ENCODE measurements at regions not wholly inside any gene's neighbourhood (a gene's known extent, or its start where the extent isn't known, plus 50 kb on each side); places are given as distances from the start of the nearest gene placed in this dataset.

- no peak for TF ChIP-seq CTCF (IDR thresholded peaks at IDR 0.05; ENCODE audit: insufficient read depth, low read length)
- TF ChIP-seq GABPA (IDR thresholded peaks at IDR 0.05; ENCODE audit: low read depth): no peak
- TF ChIP-seq SPI1 (IDR thresholded peaks at IDR 0.05; ENCODE audit: borderline replicate concordance, low read depth): no peak
- no peak for TF ChIP-seq POLR2AphosphoS5 (IDR thresholded peaks at IDR 0.05; ENCODE audit: low read depth)
- TF ChIP-seq REST (IDR thresholded peaks at IDR 0.05; ENCODE audit: insufficient replicate concordance, low read depth): no peak
- no peak overlapping the region for H3K27ac ChIP-seq (replicated peaks)
- DNase-seq (ENCODE audit: low read depth in 1 of 2, low spot score in 1 of 2): no peak
- no peak overlapping the region for H3K4me3 ChIP-seq (replicated peaks; ENCODE audit: insufficient read depth, low read length)
- no peaks in the 10 kb centered on the region for H3K27me3 ChIP-seq (ENCODE audit: insufficient read depth, poor library complexity, severe bottlenecking)
Measured at GRCh38 chr13:19085876-19086275, 95.7 kb downstream of the TUBA3C start.

GRCh38 chr13:19085258-19085657, 96.4 kb downstream of the TUBA3C start:
- DNase-seq (ENCODE audit: low read depth in 1 of 2, low spot score in 1 of 2): no peak
- TF ChIP-seq SPI1 (IDR thresholded peaks at IDR 0.05; ENCODE audit: borderline replicate concordance, low read depth): no peak
- no peak for TF ChIP-seq CTCF (IDR thresholded peaks at IDR 0.05; ENCODE audit: insufficient read depth, low read length)
- TF ChIP-seq GABPA (IDR thresholded peaks at IDR 0.05; ENCODE audit: low read depth): no peak
- TF ChIP-seq POLR2AphosphoS5 (IDR thresholded peaks at IDR 0.05; ENCODE audit: low read depth): no peak
- no peak for TF ChIP-seq REST (IDR thresholded peaks at IDR 0.05; ENCODE audit: insufficient replicate concordance, low read depth)
- Histone ChIP-seq H3K4me3 (replicated peaks; ENCODE audit: insufficient read depth, low read length) (no peak overlapping the region), H3K27me3 (ENCODE audit: insufficient read depth, poor library complexity, severe bottlenecking) (no peaks in the 10 kb centered on the region), H3K27ac (replicated peaks) (no peak overlapping the region)

- Histone ChIP-seq H3K27me3 (ENCODE audit: insufficient read depth, poor library complexity, severe bottlenecking) (no peaks in the 10 kb centered on the region), H3K4me3 (replicated peaks; ENCODE audit: insufficient read depth, low read length) (no peak overlapping the region), H3K27ac (replicated peaks) (no peak overlapping the region)
- DNase-seq (ENCODE audit: low read depth in 1 of 2, low spot score in 1 of 2): no peak
- TF ChIP-seq REST (IDR thresholded peaks at IDR 0.05; ENCODE audit: insufficient replicate concordance, low read depth) (no peak), POLR2AphosphoS5 (IDR thresholded peaks at IDR 0.05; ENCODE audit: low read depth) (no peak), GABPA (IDR thresholded peaks at IDR 0.05; ENCODE audit: low read depth) (no peak), CTCF (IDR thresholded peaks at IDR 0.05; ENCODE audit: insufficient read depth, low read length) (no peak), SPI1 (IDR thresholded peaks at IDR 0.05; ENCODE audit: borderline replicate concordance, low read depth) (no peak)
Measured at GRCh38 chr13:19083340-19083739, 98.3 kb downstream of the TUBA3C start.
